Anterior cingulate cortex (tissue), 58 donors: ENCODE measurements at regions not wholly inside any gene's neighbourhood (a gene's known extent, or its start where the extent isn't known, plus 50 kb on each side); places are given as distances from the start of the nearest gene placed in this dataset.

Source experiments
- DNase-seq, 58 donors: peaks; one replicate each; lab custom pipeline; 2025; lab: John Stamatoyannopoulos, UW

- DNase-seq, result no peak
Observed at GRCh38 chr12:30044206-30044605, 260.5 kb upstream of the TMTC1 start.

DNA sequence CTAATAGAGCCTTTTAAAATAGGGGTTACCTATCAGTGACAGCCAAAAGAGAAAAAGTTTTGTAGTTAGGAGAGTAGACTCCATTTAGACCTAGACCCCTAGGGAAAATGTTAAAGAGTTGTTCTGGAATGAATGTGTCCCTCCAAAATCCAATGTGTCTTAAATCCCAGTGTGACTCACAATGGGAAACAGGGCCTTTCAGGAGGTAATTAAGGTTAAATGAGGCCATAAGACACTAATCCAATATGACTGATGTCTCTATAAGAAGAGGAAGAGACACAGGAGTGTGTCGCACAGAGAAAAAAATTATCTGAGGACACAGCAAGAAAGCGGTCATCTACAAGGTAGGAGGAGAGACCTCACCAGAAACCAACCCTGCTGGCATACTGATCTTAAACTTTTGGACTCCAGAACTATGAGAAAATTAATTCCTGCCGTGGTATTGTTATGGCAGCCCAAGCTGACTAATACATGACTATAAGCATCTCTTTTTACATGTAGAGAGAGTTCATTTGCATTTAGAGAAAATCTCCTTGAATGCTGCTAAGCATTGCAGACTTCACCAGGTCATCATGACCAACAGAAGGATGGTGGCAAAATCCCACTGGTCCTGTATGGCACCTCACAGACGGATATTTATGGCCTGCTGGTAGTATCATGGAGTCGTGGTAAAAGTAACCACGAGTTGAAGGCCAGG lies 259.6 kb upstream of the TMTC1 start:
- DNase-seq, result no peak

- DNase-seq, result no peak
Observed at GRCh38 chr12:30041096-30041495, 257.4 kb upstream of the TMTC1 start.

DNA sequence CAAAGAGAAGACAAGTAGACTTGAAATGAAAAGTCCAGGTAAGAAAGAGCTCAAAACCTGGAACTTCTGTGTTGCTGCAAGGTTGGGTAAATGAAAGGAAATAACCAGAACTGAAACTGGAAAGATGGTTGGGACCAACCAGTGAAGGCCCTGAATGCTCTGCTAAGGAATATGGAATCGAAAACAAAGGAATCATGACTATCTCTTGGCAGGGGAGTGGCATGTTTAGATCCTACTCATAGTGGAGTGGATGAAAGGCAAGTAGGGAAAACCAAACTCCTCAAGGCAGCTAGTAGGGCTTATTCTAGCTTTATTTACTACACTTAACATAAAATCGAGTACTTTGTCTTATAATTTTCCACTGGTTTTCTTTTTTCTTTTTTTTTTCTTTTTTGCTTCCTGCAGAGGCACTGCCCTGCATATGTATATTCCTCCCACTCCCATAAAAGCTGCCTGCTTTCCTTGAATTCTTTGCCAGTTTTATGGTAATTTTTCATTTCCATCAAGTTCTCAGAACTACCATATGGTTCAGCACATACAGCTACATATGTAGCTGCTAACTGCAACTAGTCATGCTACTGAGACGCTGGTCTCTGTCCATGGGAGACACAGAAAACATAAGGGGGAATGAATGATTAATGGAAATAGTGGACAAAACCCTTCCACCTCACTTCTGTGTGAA lies 247.1 kb upstream of the TMTC1 start:
- DNase-seq, result no peak

DNA sequence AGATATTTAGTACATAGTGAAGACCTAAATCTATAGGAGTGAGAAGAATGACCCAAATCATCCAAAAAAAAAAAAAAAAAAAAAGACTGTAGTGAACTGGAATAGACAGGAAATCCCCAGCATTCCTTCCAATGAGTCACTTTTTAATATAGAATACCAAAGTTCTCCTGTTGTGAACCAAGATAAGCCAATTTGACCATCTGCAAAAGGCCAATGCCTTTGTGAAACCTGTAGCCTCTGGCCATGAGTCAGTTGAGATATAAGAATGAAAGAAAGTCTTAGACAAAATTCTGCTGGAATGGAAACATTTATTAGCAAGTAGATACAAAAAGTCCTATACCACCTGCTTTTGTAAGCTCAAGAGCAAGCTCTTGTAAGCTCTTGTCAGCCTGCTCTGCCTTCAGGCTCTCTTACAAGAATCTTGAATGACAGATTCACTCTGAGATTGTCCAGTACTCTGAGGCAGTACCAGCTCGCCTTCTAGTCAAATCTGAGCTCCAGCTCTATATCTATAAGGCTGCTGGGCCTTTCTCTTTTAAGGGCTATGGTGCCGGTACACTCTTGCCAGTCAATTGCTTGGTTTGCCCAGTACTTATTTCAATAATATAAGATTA lies 243.0 kb upstream of the TMTC1 start:
- DNase-seq, result no peak

DNA sequence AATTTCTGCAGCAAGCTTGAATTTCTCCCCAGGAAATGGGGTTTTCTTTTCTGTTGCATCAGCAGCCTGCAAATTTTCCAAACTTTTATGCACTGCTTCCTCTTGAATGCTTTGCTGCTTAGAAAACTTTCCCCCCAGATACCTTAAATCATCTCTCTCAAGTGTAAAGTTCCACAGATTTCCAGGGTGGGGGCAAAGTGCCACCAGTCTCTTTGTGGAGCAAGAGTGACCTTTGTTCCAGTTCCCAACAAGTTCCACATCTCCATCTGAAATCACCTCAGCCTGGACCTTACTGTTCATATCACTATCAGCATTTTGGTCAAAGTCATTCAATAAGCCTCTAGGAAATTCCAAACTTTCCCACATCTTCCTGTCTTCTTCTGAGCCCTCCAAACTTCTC lies 241.6 kb upstream of the TMTC1 start:
- DNase-seq, result no peak

- DNase-seq, result no peak
Observed at GRCh38 chr12:30023186-30023585, 239.4 kb upstream of the TMTC1 start.

DNA sequence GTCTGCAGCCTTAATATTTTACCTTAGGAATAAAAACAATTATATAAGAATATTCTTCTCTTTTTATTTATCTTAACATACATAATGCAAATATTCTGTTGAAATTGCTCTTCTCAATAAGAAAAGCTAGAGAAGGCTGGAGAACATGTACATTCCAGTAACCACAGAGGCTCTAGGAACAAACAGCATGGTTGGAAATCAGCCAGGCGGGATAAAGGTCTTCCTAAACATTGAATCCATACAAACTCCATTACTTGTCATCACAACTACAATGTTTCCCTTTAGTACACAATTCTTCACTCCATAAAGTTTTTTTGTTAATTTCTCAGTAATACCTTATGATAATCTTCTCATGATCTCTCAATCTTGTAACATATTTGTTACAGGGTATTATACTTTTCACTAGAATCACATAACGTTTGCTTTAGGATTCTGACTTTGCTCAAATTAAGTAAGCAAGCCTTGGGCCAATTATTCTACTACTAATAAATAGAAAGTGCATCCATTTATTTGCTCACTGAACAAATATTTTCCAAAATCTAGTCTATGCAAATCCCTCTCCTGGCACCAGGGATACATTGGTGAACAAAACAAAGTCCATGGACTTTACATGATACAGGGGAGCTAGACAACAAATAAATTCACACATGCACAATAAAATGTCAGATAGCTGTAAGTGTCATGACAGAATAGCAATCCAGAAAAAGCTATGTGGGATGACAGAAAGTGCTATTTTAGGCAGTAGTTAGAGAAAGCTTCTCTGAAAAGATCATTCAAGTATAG lies 237.5 kb upstream of the TMTC1 start:
- no peak for DNase-seq

- DNase-seq, result no peak
Observed at GRCh38 chr12:30019366-30020140, 235.8 kb upstream of the TMTC1 start.

DNA sequence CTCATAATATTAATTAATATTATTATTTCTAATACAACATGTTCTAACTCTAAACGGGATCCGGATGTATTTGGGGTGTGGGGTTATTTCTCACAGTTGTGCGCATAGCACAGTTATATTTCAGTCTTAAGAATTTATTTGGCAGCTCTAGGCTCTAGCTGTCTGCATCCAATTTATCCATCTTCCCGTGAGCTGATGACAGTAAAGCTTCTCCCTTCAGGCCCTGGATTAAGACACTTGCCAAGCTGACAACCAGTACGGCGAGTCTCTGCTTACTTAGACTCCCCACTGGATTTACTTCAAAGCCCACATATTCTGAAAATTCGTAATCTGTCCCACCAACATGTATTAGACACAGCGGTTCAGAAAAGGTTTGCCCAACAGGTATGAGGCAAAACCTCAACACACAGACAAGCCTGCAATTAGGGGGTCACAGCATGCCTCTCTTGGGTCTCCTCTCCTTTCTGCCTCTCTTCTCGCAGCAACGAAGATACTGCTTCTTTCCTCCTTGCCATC lies 232.9 kb upstream of the TMTC1 start:
- DNase-seq, result no peak

DNA sequence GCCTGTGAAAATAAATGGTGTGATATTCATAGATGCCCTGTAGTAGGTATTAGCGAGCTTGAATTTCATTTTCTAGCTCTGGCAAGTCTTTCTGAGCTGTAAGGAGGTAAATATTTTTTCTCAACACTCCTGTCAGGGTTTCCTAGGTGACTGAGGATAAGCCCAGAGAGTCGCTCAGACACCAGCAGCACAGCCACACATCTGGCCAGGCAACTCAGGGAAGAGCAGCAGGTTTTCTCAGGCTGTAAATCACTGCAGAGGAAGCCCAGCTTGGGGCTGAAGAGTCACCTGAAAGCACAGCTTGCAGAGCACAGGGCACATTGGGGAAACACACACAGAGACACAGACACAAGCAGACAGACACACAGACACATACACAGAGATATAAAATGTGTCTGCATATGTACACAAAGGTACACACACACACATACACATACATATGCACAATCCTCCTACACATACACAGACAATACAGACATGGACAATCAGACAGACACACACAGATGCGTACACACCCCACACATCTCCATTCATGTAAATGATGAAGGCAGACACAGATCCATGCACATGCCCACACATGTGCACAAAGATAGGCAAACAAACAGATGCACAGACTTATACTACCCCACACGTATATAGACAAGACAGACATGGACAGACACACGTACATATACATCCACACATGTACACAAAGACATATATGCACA lies 232.0 kb upstream of the TMTC1 start:
- no peak for DNase-seq

GRCh38 chr12:30014991-30015390 lies 231.2 kb upstream of the TMTC1 start:
- DNase-seq, result no peak

DNA sequence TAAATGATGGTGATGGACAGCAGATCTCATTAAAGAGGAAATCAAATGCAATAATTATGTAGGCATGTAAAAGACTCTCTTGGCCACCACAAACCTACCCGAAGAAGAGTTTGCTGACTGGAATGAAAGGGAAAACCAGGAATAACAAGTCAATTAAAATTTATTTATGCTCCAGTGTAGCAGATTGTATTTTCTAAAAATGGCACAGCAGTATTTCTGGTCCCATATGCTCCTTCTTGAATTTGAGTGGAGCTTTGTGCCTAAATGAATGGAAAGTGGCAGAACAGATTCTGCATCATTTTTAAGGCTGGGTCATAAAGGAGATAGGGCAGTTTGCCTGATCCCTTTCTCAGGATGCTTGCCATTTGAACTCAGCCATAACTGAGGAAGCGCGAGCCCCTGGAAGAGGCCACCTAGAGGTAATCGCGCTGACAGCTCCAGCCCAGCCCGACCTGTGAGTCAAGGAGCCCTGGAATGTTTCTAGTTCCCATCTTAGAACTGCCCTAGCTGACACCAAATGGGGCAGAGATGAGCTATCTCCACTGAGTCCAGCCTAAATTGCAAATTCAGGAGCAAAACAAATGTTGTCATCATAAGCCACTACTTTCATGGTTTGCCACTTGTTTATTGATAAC lies 229.2 kb upstream of the TMTC1 start:
- DNase-seq, result no peak

- DNase-seq, result no peak
Observed at GRCh38 chr12:30010071-30011052, 226.6 kb upstream of the TMTC1 start.

DNA sequence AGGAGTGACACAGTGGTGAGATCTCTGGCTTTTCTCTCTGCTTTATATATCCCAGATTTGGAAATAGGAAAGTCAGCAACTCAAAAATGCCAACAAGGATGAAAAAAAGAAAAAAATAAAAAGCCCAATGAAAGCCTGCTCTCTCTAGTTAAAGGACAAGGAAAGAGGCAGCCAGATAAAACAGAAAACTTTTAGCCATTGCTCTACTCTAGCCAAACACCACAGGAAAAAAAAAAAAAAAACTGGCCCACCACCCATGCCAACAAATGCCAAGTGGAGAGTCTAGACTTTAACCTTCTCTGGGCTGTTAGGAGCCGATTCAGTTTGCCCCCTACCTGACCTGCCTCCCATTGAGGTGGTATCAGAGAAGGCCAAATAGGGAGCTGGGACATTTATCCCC lies 222.3 kb upstream of the TMTC1 start:
- DNase-seq, result no peak

DNA sequence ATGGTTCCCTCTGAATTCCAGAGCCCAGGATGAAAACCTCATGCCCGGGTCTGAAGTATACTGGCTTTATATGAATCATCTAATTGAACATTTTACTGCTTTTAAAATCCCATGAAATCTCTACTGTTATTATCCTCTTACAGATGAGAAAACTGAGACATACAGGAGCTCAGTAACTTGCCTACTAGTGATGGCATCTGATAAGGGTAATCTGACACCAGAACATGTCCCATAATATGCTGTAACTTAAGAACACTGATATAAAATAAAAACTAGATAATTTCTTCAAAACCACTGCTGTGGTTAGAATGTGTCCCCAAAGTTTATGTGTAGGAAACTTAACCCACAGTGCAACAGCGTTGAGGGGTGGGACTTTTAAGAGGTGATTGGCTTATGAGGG lies 219.6 kb upstream of the TMTC1 start:
- no peak for DNase-seq

DNA sequence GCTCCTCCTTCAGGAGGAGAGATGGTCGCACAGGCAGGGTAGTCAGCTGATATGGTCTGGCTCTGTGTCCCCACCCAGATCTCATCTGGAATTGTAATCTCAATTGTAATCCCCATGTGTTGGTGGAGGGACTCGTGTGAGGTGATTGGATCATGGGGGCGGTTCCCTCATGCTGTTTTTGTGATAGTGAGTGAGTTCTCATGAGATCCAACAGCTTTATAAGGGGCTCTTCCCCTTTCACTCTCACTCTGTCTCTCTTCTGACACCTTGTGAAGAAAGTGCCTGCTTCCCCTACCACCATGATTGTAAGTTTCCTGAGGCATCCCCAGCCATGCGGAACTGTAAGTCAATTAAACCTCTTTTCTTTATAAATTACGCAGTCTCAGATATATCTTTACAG lies 218.9 kb upstream of the TMTC1 start:
- no peak for DNase-seq

GRCh38 chr12:30000401-30000800 lies 216.7 kb upstream of the TMTC1 start:
- no peak for DNase-seq
